CD4-positive, alpha-beta memory T cell (primary cell): ENCODE measurements at regions not wholly inside any gene's neighbourhood (a gene's known extent, or its start where the extent isn't known, plus 50 kb on each side); places are given as distances from the start of the nearest gene placed in this dataset.

Source experiments
- CTCF ChIA-PET: fragments of 350-600 bp; sonication (Branson Sonifier 250); formaldehyde crosslinking; loops from one replicate; lab custom pipeline; 2021; ENCODE audit warnings: inconsistent platforms; ENCODE audit not compliant: partially characterized antibody; lab: Charles Lee
- POLR2A ChIA-PET: fragments of 350-600 bp; sonication (Branson Sonifier 250); formaldehyde crosslinking; loops from one replicate; lab custom pipeline; 2021; ENCODE audit not compliant: partially characterized antibody; lab: Charles Lee
- DNase-seq, 5 donors: peaks; one replicate each; pipeline versions ENCODE4 v3.0.0 to v3.0.0-alpha.2; 2020 to 2022; ENCODE audit warnings: mixed read lengths in 1 of 5
- H3K27ac ChIP-seq: one replicate; pipeline ENCODE4 v1.7.0; 2013; ENCODE audit warnings: low read depth, low read length
- H3K27me3 ChIP-seq: 2 replicates; pipeline ENCODE4 v1.7.0; 2013; ENCODE audit warnings: mild to moderate bottlenecking, low read length, moderate library complexity; ENCODE audit not compliant: insufficient read depth
- H3K36me3 ChIP-seq: 2 replicates; pipeline ENCODE4 v1.7.0; 2013; ENCODE audit warnings: mild to moderate bottlenecking, low read length, moderate library complexity; ENCODE audit not compliant: insufficient read depth
- H3K4me1 ChIP-seq: 2 replicates; pipeline ENCODE4 v1.7.0; 2013; ENCODE audit warnings: mild to moderate bottlenecking, low read length, moderate library complexity; ENCODE audit not compliant: insufficient read depth
- H3K4me3 ChIP-seq, 2 donors: one replicate each; pipeline ENCODE4 v1.7.0; 2013; ENCODE audit warnings: low read length in 2 of 2, mild to moderate bottlenecking in 1 of 2
- H3K9me3 ChIP-seq, 2 donors: one replicate each; pipeline ENCODE4 v1.7.0; 2013; ENCODE audit warnings: low read length in 2 of 2, control low read depth in 1 of 2; ENCODE audit not compliant: control insufficient read depth in 1 of 2
- H3K27ac Mint-ChIP-seq, 7 donors: one replicate each; pipeline ENCODE4 v1.8.0; 2020 to 2021; ENCODE audit warnings: mixed read lengths in 7 of 7, mild to moderate bottlenecking in 6 of 7, inconsistent platforms in 3 of 7, moderate library complexity in 3 of 7
- H3K27me3 Mint-ChIP-seq, 2 donors: one replicate each; pipeline ENCODE4 v1.8.0; 2020 to 2021; ENCODE audit warnings: mixed read lengths in 2 of 2
- H3K36me3 Mint-ChIP-seq, 2 donors: one replicate each; pipeline ENCODE4 v1.8.0; 2020 to 2021; ENCODE audit warnings: mixed read lengths in 2 of 2, inconsistent platforms in 1 of 2, mild to moderate bottlenecking in 1 of 2
- H3K4me1 Mint-ChIP-seq, 4 donors: one replicate each; pipeline ENCODE4 v1.8.0; 2020 to 2021; ENCODE audit warnings: mixed read lengths in 4 of 4, mild to moderate bottlenecking in 1 of 4
- H3K4me3 Mint-ChIP-seq, 8 donors: one replicate each; pipeline ENCODE4 v1.8.0; 2020 to 2021; ENCODE audit warnings: mixed read lengths in 8 of 8, mild to moderate bottlenecking in 7 of 8, moderate library complexity in 6 of 8, inconsistent platforms in 3 of 8
- H3K9me3 Mint-ChIP-seq, 8 donors: one replicate each; pipeline ENCODE4 v1.8.0; 2020 to 2021; ENCODE audit warnings: mixed read lengths in 8 of 8, mild to moderate bottlenecking in 5 of 8, inconsistent platforms in 3 of 8, moderate library complexity in 1 of 8
- intact Hi-C: fragments of 100-400 bp; cut with micrococcal nuclease; formaldehyde crosslinking; loops from one replicate; pipeline ENCODE4 v1.15.1; 2023

DNA sequence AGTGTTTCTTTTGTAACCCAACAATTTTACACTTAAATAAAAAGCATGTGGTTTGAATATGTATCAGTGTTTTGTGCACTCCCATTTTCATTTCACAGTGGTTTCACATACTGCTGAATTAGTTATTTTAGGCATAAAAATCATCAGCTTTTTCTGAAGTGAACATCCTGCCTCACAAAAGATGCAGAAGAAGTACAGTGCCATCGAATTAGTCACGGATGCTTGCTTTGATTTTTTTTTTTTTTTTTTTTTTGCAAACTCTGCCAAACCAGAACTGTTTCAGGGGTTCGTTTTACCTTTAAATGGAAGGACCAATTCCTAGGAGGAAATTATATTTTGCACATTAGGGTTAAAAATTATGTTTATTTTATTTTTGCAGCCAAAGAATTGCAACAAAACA is 158.6 kb downstream of the RPS12 start:
- H3K4me3 Mint-ChIP-seq, result no peak overlapping the region
- no peak overlapping the region for H3K27ac Mint-ChIP-seq

GRCh38 chr6:132973514-132973993 is 159.2 kb downstream of the RPS12 start:
- ChIA-PET CTCF (interaction anchor here (0.6 kb wide), 1 partner anchor 676 kb away, joined by 3 read pairs; no protein-coding TSS in a partner anchor), POLR2A (no interaction called here)
- H3K36me3 ChIP-seq, result no peaks in the 10 kb centered on the region

More for the DNA sequence above, 158.6 kb downstream of the RPS12 start:
- intact Hi-C loops, result no loop called here
- Mint-ChIP-seq H3K9me3 (peaks cover 0 to 4% (median 0%) of the 10 kb centered on the region in 8 donors), H3K36me3 (no peaks in the 10 kb centered on the region), H3K4me1 (no peaks in the 10 kb centered on the region), H3K27me3 (peaks cover 3 to 7% of the 10 kb centered on the region in 2 donors)
- Histone ChIP-seq H3K27me3 (no peaks in the 10 kb centered on the region), H3K9me3 (no peaks in the 10 kb centered on the region), H3K36me3 (no peaks in the 10 kb centered on the region), H3K4me3 (no peak overlapping the region), H3K27ac (no peak overlapping the region), H3K4me1 (no peaks in the 10 kb centered on the region)
- DNase-seq, result no peak
- POLR2A ChIA-PET, result no interaction called here
- CTCF ChIA-PET, result interaction anchor here (0.6 kb wide), 1 partner anchor 676 kb away, joined by 3 read pairs; no protein-coding TSS in a partner anchor

DNA sequence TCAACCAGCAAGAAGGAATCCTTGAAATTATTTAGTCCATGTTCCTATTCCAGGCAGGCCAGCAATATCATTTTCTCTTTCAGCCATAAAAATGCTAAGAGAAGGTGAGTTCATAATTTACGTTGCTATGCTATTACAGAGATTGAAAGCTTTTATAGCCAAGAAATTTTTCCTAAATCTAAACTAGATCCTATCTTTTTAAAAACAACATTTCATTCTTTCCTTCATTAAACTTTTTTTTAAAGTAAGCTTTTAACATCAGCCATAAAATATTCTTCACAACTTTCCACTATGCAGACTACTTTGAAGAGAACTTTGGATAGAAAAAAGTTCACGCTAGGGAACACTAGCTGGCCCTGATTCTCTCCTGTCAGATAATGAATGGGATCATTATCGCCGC is 159.8 kb downstream of the RPS12 start:
- intact Hi-C loops, result no loop called here
- peaks cover 0 to 4% (median 0%) of the 10 kb centered on the region in 8 donors for H3K9me3 Mint-ChIP-seq
- H3K4me1 ChIP-seq, result no peaks in the 10 kb centered on the region
- no peak overlapping the region for H3K4me3 Mint-ChIP-seq
- no peaks in the 10 kb centered on the region for H3K4me1 Mint-ChIP-seq
- H3K36me3 ChIP-seq, result no peaks in the 10 kb centered on the region
- no peaks in the 10 kb centered on the region for H3K36me3 Mint-ChIP-seq
- H3K27me3 Mint-ChIP-seq, result peaks cover 3 to 7% of the 10 kb centered on the region in 2 donors
- H3K4me3 ChIP-seq, result no peak overlapping the region
- POLR2A ChIA-PET, result no interaction called here
- H3K27ac ChIP-seq, result no peak overlapping the region
- CTCF ChIA-PET, result interaction anchor here (2.0 kb wide), 1 partner anchor 10 kb away, joined by 4 read pairs; no protein-coding TSS in a partner anchor
- no peak overlapping the region for H3K27ac Mint-ChIP-seq
- no peaks in the 10 kb centered on the region for H3K27me3 ChIP-seq
- no peaks in the 10 kb centered on the region for H3K9me3 ChIP-seq
- no peak for DNase-seq

More at GRCh38 chr6:132973514-132973993, 159.2 kb downstream of the RPS12 start:
- Histone ChIP-seq H3K27ac (no peak overlapping the region), H3K27me3 (no peaks in the 10 kb centered on the region), H3K9me3 (no peaks in the 10 kb centered on the region), H3K4me1 (no peaks in the 10 kb centered on the region), H3K4me3 (no peak overlapping the region)
- Mint-ChIP-seq H3K36me3 (no peaks in the 10 kb centered on the region), H3K9me3 (peaks cover 0 to 4% (median 0%) of the 10 kb centered on the region in 8 donors), H3K4me1 (no peaks in the 10 kb centered on the region), H3K27ac (no peak overlapping the region), H3K4me3 (no peak overlapping the region), H3K27me3 (peaks cover 3 to 7% of the 10 kb centered on the region in 2 donors)
- intact Hi-C loops, result no loop called here
- no peak for DNase-seq

- H3K27ac Mint-ChIP-seq, result no peak overlapping the region
- H3K4me3 Mint-ChIP-seq, result no peak overlapping the region
- intact Hi-C loops, result no loop called here
- no peak for DNase-seq
- Histone ChIP-seq H3K4me3 (no peak overlapping the region), H3K4me1 (no peaks in the 10 kb centered on the region), H3K27ac (no peak overlapping the region), H3K27me3 (no peaks in the 10 kb centered on the region), H3K9me3 (no peaks in the 10 kb centered on the region), H3K36me3 (no peaks in the 10 kb centered on the region)
- POLR2A ChIA-PET, result no interaction called here
- no peaks in the 10 kb centered on the region for H3K36me3 Mint-ChIP-seq
- CTCF ChIA-PET, result no interaction called here
- peaks cover 1 to 13% of the 10 kb centered on the region in 2 donors for H3K27me3 Mint-ChIP-seq
- H3K4me1 Mint-ChIP-seq, result no peaks in the 10 kb centered on the region
- H3K9me3 Mint-ChIP-seq, result peaks cover 0 to 4% (median 0%) of the 10 kb centered on the region in 8 donors
Measured at GRCh38 chr6:132977413-132977812, 163.0 kb downstream of the RPS12 start.

GRCh38 chr6:132978685-132979084 is 164.3 kb downstream of the RPS12 start:
- no peaks in the 10 kb centered on the region for H3K36me3 ChIP-seq
- Mint-ChIP-seq H3K36me3 (no peaks in the 10 kb centered on the region), H3K4me3 (no peak overlapping the region), H3K27me3 (peaks cover 1 to 14% of the 10 kb centered on the region in 2 donors), H3K27ac (no peak overlapping the region), H3K9me3 (peaks cover 0 to 4% (median 0%) of the 10 kb centered on the region in 8 donors), H3K4me1 (no peaks in the 10 kb centered on the region)
- ChIA-PET CTCF (no interaction called here), POLR2A (no interaction called here)
- H3K27me3 ChIP-seq, result no peaks in the 10 kb centered on the region
- intact Hi-C loops, result no loop called here
- no peaks in the 10 kb centered on the region for H3K4me1 ChIP-seq
- no peak overlapping the region for H3K27ac ChIP-seq
- no peak for DNase-seq
- H3K9me3 ChIP-seq, result no peaks in the 10 kb centered on the region
- H3K4me3 ChIP-seq, result no peak overlapping the region

DNA sequence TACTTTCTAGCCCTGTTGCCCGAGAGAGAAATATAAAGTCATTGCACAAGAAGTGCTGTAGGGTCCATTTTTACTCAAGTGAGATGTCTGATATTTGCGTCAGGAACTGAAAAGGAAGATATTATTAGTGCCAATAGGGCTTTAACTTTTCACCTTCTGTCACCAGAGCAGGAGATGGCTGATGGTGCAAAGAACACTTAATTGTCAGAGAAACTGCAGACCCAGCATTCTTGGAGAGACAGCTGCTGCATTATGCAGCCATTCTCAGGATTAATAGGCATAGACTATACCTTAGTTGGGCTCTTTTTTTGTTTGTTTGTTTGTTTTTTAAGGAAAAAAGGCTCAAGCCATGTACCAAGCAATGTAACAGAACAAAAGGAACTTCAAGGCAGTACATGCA is 179.4 kb downstream of the RPS12 start:
- Histone ChIP-seq H3K27ac (no peak overlapping the region), H3K4me3 (no peak overlapping the region), H3K9me3 (no peaks in the 10 kb centered on the region), H3K27me3 (no peaks in the 10 kb centered on the region), H3K36me3 (no peaks in the 10 kb centered on the region), H3K4me1 (no peaks in the 10 kb centered on the region)
- Mint-ChIP-seq H3K27ac (no peak overlapping the region), H3K4me3 (no peak overlapping the region), H3K4me1 (no peaks in the 10 kb centered on the region), H3K27me3 (peaks cover 2 to 3% of the 10 kb centered on the region in 2 donors), H3K9me3 (peaks cover 0 to 7% (median 0%) of the 10 kb centered on the region in 8 donors), H3K36me3 (no peaks in the 10 kb centered on the region)
- ChIA-PET POLR2A (no interaction called here), CTCF (no interaction called here)
- intact Hi-C loops, result no loop called here
- no peak for DNase-seq

DNA sequence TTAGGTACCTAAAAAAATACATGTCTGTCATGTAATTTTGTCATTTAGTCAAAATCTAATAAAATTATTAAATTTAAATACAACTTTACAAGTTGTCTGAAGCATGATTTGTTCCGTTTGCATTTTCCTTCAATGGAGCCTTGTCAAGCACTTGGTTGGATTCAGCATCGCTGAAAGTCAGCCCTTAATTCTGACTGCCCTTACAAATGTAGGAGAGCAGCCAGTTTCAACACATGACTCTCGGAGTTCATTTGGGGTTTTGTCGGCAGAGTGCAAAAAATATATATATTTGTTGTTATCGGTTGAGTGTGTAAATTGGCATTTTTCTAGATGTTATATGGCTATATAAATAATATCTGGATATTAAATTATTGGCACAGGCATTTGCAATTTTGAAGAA is 180.6 kb downstream of the RPS12 start:
- H3K4me1 ChIP-seq, result no peaks in the 10 kb centered on the region
- ChIA-PET POLR2A (no interaction called here), CTCF (no interaction called here)
- H3K4me3 ChIP-seq, result no peak overlapping the region
- peaks cover 0 to 7% (median 0%) of the 10 kb centered on the region in 8 donors for H3K9me3 Mint-ChIP-seq
- H3K27ac Mint-ChIP-seq, result no peak overlapping the region
- H3K4me3 Mint-ChIP-seq, result no peak overlapping the region
- H3K36me3 Mint-ChIP-seq, result no peaks in the 10 kb centered on the region
- H3K27ac ChIP-seq, result no peak overlapping the region
- H3K4me1 Mint-ChIP-seq, result no peaks in the 10 kb centered on the region
- no peak for DNase-seq
- no peaks in the 10 kb centered on the region for H3K27me3 ChIP-seq
- no peaks in the 10 kb centered on the region for H3K9me3 ChIP-seq
- peaks cover 2 to 3% of the 10 kb centered on the region in 2 donors for H3K27me3 Mint-ChIP-seq
- H3K36me3 ChIP-seq, result no peaks in the 10 kb centered on the region
- intact Hi-C loops, result no loop called here
